Right atrium auricular region (tissue), 2 donors: ENCODE measurements at regions not wholly inside any gene's neighbourhood (a gene's known extent, or its start where the extent isn't known, plus 50 kb on each side); places are given as distances from the start of the nearest gene placed in this dataset.

Experiments used
- DNase-seq: peaks from one replicate; pipeline ENCODE4 v3.0.0-alpha.2; 2019; ENCODE audit warnings: low spot score
- H3K27ac ChIP-seq, 2 donors: fragments of 200-600 bp; sonication (generic); 1 replicate in 1 of 2; 2 replicates in 1 of 2; pipeline ENCODE4 v1.5.1; 2016 to 2019
- H3K27me3 ChIP-seq, 2 donors: fragments of 200-600 bp; sonication (generic); one replicate each; pipeline versions ENCODE4 v1.5.1 to v1.6.0; 2017 to 2019
- H3K36me3 ChIP-seq: fragments of 200-600 bp; sonication (generic); one replicate; pipeline ENCODE4 v1.5.1; 2016
- H3K4me1 ChIP-seq, 2 donors: fragments of 200-600 bp; sonication (generic); one replicate each; pipeline versions ENCODE4 v1.5.1 to v1.6.0; 2017 to 2019
- H3K4me3 ChIP-seq, 2 donors: fragments of 200-600 bp; sonication (generic); 1 replicate in 1 of 2; 2 replicates in 1 of 2; pipeline ENCODE4 v1.5.1; 2017 to 2019; ENCODE audit warnings: mild to moderate bottlenecking in 1 of 2, moderate library complexity in 1 of 2
- H3K9me3 ChIP-seq, 2 donors: fragments of 200-600 bp; sonication (generic); one replicate each; pipeline ENCODE4 v1.5.1; 2019
- CTCF ChIP-seq, 2 donors: fragments of 200-600 bp; sonication (generic); IDR thresholded peaks; one replicate each; pipeline ENCODE4 v1.5.1; 2019; ENCODE audit warnings: antibody characterized with exemption in 2 of 2

- H3K9me3 ChIP-seq: no peaks in the 10 kb centered on the region
- no peaks in the 10 kb centered on the region for H3K27me3 ChIP-seq
- H3K27ac ChIP-seq: no peak overlapping the region
- H3K4me1 ChIP-seq: no peaks in the 10 kb centered on the region
- no peak for TF ChIP-seq CTCF (IDR thresholded peaks at IDR 0.05)
- H3K36me3 ChIP-seq: no peaks in the 10 kb centered on the region
- H3K4me3 ChIP-seq: no peak overlapping the region
- DNase-seq: no peak
Observed at GRCh38 chr4:41838590-41838989, 90.1 kb upstream of the PHOX2B start.

- Histone ChIP-seq H3K4me3 (no peak overlapping the region), H3K36me3 (no peaks in the 10 kb centered on the region), H3K27ac (no peak overlapping the region), H3K9me3 (no peaks in the 10 kb centered on the region), H3K4me1 (no peaks in the 10 kb centered on the region), H3K27me3 (no peaks in the 10 kb centered on the region)
- DNase-seq: no peak
- no peak for TF ChIP-seq CTCF (IDR thresholded peaks at IDR 0.05)
Observed at GRCh38 chr4:41835321-41835995, 86.9 kb upstream of the PHOX2B start.

GRCh38 chr4:41832961-41833360, 84.4 kb upstream of the PHOX2B start:
- no peak for TF ChIP-seq CTCF (IDR thresholded peaks at IDR 0.05)
- Histone ChIP-seq H3K9me3 (no peaks in the 10 kb centered on the region), H3K4me1 (no peaks in the 10 kb centered on the region), H3K27ac (no peak overlapping the region), H3K4me3 (no peak overlapping the region), H3K36me3 (no peaks in the 10 kb centered on the region), H3K27me3 (no peaks in the 10 kb centered on the region)
- DNase-seq: no peak

- DNase-seq: no peak
- H3K27ac ChIP-seq: no peak overlapping the region
- no peaks in the 10 kb centered on the region for H3K27me3 ChIP-seq
- TF ChIP-seq CTCF (IDR thresholded peaks at IDR 0.05): no peak
- no peaks in the 10 kb centered on the region for H3K4me1 ChIP-seq
- no peaks in the 10 kb centered on the region for H3K9me3 ChIP-seq
- H3K36me3 ChIP-seq: no peaks in the 10 kb centered on the region
- H3K4me3 ChIP-seq: no peak overlapping the region
Observed at GRCh38 chr4:41822325-41822724, 73.8 kb upstream of the PHOX2B start.

GRCh38 chr4:41820473-41820872, 71.9 kb upstream of the PHOX2B start:
- no peak for TF ChIP-seq CTCF (IDR thresholded peaks at IDR 0.05)
- Histone ChIP-seq H3K27ac (no peak overlapping the region), H3K27me3 (no peaks in the 10 kb centered on the region), H3K4me3 (no peak overlapping the region), H3K36me3 (no peaks in the 10 kb centered on the region), H3K4me1 (no peaks in the 10 kb centered on the region), H3K9me3 (no peaks in the 10 kb centered on the region)
- DNase-seq: no peak

- no peak for TF ChIP-seq CTCF (IDR thresholded peaks at IDR 0.05)
Observed at GRCh38 chr4:41819621-41820020, 71.1 kb upstream of the PHOX2B start.

More at GRCh38 chr4:41819621-41820020, 71.1 kb upstream of the PHOX2B start:
- Histone ChIP-seq H3K27me3 (no peaks in the 10 kb centered on the region), H3K27ac (no peak overlapping the region), H3K4me3 (no peak overlapping the region), H3K36me3 (no peaks in the 10 kb centered on the region), H3K9me3 (no peaks in the 10 kb centered on the region), H3K4me1 (no peaks in the 10 kb centered on the region)
- no peak for DNase-seq
